ENCODE measurements at regions not wholly inside any gene's neighbourhood (a gene's known extent, or its start where the extent isn't known, plus 50 kb on each side); places are given as distances from the start of the nearest gene placed in this dataset.

DNA sequence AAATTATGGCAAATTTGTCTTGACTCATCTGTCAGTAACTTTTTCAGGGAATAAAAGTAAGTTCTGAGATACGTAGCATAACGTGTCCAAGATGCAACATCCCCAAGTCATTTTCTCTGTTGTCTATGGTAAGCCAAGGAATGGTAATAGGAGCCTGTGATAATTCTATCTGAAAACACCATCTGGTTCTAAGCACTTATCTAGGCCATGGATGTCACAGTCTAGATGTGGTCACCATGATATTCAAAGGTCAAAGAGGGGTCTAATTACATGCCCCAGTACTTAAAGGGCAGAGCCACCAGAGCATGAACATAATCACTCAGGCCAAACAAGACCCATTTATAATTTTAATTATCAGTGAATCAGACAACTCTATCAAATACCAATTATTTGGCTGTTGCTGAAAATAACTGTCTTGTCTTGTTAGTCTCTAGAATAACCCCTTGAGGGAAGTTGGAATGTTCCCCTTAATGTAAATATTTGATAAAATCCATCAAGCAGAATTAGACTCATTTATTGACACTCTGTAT is 225.1 kb upstream of the MPPED2 start:
- in situ Hi-C loops (cut with MboI; ENCODE audit: low sequenced_read_pairs) = no loop called here
- no peak overlapping the region for H3K4me3 ChIP-seq
- H3K36me3 ChIP-seq (replicated peaks) = no peaks in the 10 kb centered on the region
- no peak for DNase-seq (ENCODE audit: low spot score in 2 of 2)
- H3K4me1 ChIP-seq = no peaks in the 10 kb centered on the region
- H3K9me3 ChIP-seq = no peaks in the 10 kb centered on the region
- peaks cover 3% of the 10 kb centered on the region; the same call in 1 of the 2 replicates for H3K27me3 ChIP-seq (ENCODE audit: low read depth)

DNA sequence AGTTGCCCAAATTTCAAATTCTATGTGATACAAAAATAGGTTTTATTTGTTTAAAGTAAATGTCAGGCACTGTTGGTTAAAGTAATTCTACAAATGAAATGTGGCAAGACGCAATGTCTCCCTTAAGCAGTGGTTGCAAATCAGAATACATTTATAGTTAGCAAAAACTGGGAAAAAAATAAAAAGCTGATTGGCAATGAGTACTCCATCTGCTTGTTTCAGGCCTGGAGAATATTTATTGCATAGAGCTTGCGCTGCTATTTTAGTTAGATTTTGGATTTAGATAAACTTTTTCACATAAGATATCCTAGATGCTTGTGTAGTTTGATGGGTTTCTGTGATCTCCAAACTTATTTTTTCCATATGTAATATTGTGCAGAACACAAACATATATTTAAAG is 224.0 kb upstream of the MPPED2 start:
- H3K4me3 ChIP-seq = no peak overlapping the region
- no peaks in the 10 kb centered on the region for H3K9me3 ChIP-seq
- no peaks in the 10 kb centered on the region for H3K4me1 ChIP-seq
- no peaks in the 10 kb centered on the region for H3K36me3 ChIP-seq (replicated peaks)
- in situ Hi-C loops (cut with MboI; ENCODE audit: low sequenced_read_pairs) = no loop called here
- H3K27me3 ChIP-seq (ENCODE audit: low read depth) = peaks cover 3% of the 10 kb centered on the region; the same call in 1 of the 2 replicates
- no peak for DNase-seq (ENCODE audit: low spot score in 2 of 2)

DNA sequence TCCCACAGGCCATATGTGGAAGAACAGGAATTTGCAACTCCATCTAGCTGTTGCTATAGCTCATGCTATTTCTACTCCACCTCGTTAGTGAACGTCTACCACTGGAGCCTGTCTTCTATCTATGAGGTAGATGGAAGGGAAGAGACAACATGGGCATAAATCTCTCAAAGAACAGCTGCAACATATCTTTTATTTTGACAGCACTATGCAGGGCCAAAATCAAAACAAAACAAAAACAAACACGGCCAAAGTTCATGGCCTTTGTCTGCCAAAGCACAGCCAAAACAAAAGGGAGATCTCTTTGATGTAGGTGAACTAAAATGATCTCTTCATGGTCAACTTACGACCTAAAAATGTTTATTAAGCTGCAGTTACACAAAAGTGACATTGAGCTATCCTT is 215.2 kb upstream of the MPPED2 start:
- Histone ChIP-seq H3K36me3 (replicated peaks) (no peaks in the 10 kb centered on the region), H3K27me3 (ENCODE audit: low read depth) (no peaks in the 10 kb centered on the region), H3K4me1 (no peaks in the 10 kb centered on the region), H3K4me3 (no peak overlapping the region), H3K9me3 (no peaks in the 10 kb centered on the region)
- DNase-seq (ENCODE audit: low spot score in 2 of 2) = no peak
- in situ Hi-C loops (cut with MboI; ENCODE audit: low sequenced_read_pairs) = no loop called here

DNA sequence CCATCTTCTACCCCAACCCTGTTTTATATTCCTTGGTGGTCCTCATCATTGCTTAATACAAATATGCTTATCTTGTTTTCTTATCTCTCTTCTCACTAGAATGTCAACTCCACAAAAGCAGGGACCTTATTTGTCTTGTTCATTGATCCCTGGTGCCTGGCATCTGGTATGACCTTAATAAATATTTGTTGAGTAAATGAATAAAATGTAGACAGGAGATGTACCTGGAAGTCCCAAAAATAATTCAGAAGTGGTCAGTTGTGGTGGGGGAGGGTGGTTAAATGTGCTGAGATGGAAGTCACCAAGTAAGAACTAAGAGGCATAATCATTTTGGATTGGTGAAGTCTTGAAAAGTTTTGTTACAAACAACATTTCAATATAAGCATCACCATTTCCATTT is 214.8 kb upstream of the MPPED2 start:
- H3K27me3 ChIP-seq (ENCODE audit: low read depth) = no peaks in the 10 kb centered on the region
- H3K9me3 ChIP-seq = no peaks in the 10 kb centered on the region
- no peaks in the 10 kb centered on the region for H3K36me3 ChIP-seq (replicated peaks)
- H3K4me1 ChIP-seq = no peaks in the 10 kb centered on the region
- H3K4me3 ChIP-seq = no peak overlapping the region
- DNase-seq (ENCODE audit: low spot score in 2 of 2) = no peak
- in situ Hi-C loops (cut with MboI; ENCODE audit: low sequenced_read_pairs) = no loop called here

DNA sequence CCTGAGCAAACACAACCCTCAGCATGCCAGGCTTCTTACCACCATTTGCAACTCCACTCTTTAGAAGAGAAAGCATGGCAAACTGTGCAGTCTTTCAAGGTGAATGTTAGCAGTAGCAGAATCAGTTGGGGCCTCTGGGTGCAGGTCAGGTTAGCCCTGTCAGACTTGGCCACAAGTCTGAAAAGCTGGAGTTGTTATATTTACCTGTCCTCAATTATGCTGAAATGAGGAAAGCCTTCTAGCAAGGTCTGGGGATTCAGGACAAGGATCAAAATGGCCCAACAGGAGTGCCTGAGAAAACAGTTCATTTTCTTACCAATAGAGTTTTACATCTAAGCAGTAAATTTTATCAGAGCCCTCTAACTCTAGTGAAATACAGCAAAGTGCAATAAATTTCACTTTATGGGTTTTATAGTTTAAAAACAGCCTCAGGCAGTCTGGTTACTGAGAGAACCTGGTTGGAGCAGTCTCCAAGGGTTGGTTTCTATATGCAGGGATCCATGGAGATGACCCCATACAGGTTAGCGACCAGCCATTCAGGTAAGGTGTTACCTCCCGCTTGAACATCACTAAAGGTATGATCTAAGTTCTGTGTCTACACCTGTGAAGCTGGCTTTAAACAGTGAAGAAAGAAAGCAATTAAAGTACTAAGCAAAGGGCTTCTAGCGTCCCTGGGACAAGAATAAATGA is 212.5 kb upstream of the MPPED2 start:
- no peaks in the 10 kb centered on the region for H3K27me3 ChIP-seq (ENCODE audit: low read depth)
- in situ Hi-C loops (cut with MboI; ENCODE audit: low sequenced_read_pairs) = no loop called here
- no peaks in the 10 kb centered on the region for H3K9me3 ChIP-seq
- no peaks in the 10 kb centered on the region for H3K36me3 ChIP-seq (replicated peaks)
- no peak overlapping the region for H3K4me3 ChIP-seq
- no peak for DNase-seq (ENCODE audit: low spot score in 2 of 2)
- H3K4me1 ChIP-seq = no peaks in the 10 kb centered on the region

DNA sequence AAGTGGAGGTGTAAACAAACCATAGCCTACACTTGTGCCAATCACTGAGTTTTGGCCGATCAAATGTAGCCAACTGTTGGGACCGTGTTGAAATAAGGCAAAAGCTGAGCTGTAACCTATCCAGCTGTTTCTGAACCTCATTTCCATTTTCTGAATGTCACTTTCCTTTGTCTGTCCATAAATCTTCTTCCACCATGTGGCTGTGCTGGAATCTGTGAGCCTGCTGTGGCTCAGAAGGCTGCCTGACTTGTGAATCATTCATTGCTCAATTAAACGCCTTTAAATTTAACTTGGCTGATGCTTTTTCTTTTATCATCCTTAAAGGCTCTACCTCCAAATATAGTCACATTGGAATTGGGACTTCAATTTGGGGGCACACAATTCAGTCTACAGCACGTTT is 203.1 kb upstream of the MPPED2 start:
- H3K36me3 ChIP-seq (replicated peaks) = no peaks in the 10 kb centered on the region
- H3K4me1 ChIP-seq = no peaks in the 10 kb centered on the region
- no peaks in the 10 kb centered on the region for H3K27me3 ChIP-seq (ENCODE audit: low read depth)
- DNase-seq (ENCODE audit: low spot score in 2 of 2) = no peak
- H3K9me3 ChIP-seq = no peaks in the 10 kb centered on the region
- in situ Hi-C loops (cut with MboI; ENCODE audit: low sequenced_read_pairs) = no loop called here
- H3K4me3 ChIP-seq = no peak overlapping the region

DNA sequence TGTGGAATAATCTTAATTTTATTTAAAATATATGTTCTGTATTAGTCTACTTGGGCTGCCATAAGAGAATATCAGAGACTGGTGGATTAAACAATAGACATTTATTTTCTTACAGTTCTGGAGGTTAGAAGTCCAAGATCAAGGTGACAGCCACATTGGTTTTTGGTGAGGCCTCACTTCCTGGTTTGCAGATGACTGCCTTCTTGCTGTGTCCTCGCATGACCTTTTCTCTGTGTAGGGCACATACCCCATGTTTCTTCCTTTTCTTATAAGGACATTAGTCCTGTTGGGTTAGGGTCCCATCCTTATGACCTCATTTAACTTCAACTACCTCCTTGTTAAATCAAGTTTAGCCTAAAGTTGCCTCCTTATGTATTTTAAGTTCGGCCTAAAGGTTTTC is 202.7 kb upstream of the MPPED2 start:
- in situ Hi-C loops (cut with MboI; ENCODE audit: low sequenced_read_pairs) = no loop called here
- Histone ChIP-seq H3K4me1 (no peaks in the 10 kb centered on the region), H3K36me3 (replicated peaks) (no peaks in the 10 kb centered on the region), H3K9me3 (no peaks in the 10 kb centered on the region), H3K27me3 (ENCODE audit: low read depth) (no peaks in the 10 kb centered on the region), H3K4me3 (no peak overlapping the region)
- DNase-seq (ENCODE audit: low spot score in 2 of 2) = no peak

DNA sequence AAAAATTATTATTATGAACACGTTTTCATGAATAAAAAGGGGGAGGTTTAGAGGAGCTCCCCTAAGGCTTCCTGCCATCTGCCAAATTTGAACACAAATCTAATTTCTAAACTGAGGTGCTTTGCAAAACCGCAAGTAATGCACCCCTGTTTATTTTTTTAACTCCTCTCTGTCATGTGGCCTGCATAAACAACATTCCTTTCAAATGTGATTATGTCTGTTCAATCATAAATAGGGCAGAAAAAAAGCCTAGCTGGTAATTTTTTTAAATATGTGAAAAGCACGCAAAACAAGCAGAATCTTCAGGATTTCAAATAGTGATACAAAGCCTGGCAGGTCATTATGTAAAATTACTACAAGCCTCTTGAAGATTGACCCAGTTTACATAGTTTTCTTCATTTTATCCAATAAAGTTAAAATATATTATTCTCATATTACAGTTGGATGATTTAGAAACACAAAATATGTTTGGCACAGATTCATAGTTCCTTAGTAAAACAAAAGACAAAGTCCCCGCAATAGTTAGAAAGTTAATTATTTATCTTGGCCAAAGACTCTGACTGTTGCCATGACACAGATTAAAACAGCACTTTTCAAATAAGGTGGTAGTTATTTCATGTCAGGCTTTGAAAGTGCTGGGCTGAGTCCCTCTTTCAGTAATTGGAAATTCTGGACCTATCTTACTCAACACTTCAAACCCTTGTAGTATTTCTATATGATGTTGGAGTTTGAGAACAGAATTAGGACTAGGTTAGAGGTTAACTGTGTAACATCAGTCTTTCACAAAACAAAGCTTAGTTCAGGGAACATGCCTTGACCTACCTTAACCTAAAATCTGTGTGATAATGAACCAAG is 200.3 kb upstream of the MPPED2 start:
- Histone ChIP-seq H3K4me1 (no peaks in the 10 kb centered on the region), H3K9me3 (no peaks in the 10 kb centered on the region), H3K27me3 (ENCODE audit: low read depth) (no peaks in the 10 kb centered on the region), H3K36me3 (replicated peaks) (no peaks in the 10 kb centered on the region), H3K4me3 (no peak overlapping the region)
- DNase-seq (ENCODE audit: low spot score in 2 of 2) = no peak
- in situ Hi-C loops (cut with MboI; ENCODE audit: low sequenced_read_pairs) = no loop called here

DNA sequence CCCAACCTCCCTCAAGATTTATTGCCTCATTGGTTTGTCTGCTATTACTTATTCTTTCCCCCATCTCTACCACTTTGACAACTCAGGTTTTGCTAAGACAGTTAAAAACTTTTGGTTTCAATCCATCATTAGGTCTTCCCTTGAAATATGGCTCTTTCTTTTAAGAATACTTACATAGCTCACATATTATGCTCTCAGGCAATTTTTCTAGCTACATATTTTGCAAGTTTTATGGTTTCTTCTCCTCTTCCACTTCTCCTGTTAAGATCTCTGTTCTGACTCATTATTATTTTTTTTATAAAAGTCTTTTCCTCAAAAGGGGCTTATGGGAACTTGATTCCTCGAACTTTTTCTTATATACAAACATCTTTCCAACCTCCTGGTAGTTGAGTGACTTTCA is 192.4 kb upstream of the MPPED2 start:
- DNase-seq (ENCODE audit: low spot score in 2 of 2) = no peak
- H3K27me3 ChIP-seq (ENCODE audit: low read depth) = 0 out of 2 replicates have a peak, but pooled peaks cover 3% of the 10 kb centered on the region
- H3K4me3 ChIP-seq = no peak overlapping the region
- no peaks in the 10 kb centered on the region for H3K36me3 ChIP-seq (replicated peaks)
- H3K4me1 ChIP-seq = no peaks in the 10 kb centered on the region
- in situ Hi-C loops (cut with MboI; ENCODE audit: low sequenced_read_pairs) = no loop called here
- H3K9me3 ChIP-seq = no peaks in the 10 kb centered on the region

DNA sequence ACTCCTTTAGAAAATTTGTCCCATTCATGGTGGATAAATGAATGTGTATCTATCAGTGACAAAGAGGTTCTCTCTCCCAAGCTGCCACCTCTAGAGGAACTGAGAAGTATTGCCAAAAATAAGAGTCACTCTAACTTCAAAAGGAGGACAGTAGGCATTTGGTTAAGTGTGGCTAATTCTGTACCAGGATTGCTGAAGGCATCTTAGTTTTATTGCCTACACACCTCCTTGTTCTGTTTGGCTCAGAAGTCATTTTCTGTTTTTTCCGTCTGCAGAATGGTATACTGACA is 189.0 kb upstream of the MPPED2 start:
- Histone ChIP-seq H3K27me3 (ENCODE audit: low read depth) (peaks cover 3% of the 10 kb centered on the region; the same call in 1 of the 2 replicates), H3K36me3 (replicated peaks) (no peaks in the 10 kb centered on the region), H3K4me3 (no peak overlapping the region), H3K4me1 (no peaks in the 10 kb centered on the region), H3K9me3 (no peaks in the 10 kb centered on the region)
- in situ Hi-C loops (cut with MboI; ENCODE audit: low sequenced_read_pairs) = no loop called here
- DNase-seq (ENCODE audit: low spot score in 2 of 2) = no peak

DNA sequence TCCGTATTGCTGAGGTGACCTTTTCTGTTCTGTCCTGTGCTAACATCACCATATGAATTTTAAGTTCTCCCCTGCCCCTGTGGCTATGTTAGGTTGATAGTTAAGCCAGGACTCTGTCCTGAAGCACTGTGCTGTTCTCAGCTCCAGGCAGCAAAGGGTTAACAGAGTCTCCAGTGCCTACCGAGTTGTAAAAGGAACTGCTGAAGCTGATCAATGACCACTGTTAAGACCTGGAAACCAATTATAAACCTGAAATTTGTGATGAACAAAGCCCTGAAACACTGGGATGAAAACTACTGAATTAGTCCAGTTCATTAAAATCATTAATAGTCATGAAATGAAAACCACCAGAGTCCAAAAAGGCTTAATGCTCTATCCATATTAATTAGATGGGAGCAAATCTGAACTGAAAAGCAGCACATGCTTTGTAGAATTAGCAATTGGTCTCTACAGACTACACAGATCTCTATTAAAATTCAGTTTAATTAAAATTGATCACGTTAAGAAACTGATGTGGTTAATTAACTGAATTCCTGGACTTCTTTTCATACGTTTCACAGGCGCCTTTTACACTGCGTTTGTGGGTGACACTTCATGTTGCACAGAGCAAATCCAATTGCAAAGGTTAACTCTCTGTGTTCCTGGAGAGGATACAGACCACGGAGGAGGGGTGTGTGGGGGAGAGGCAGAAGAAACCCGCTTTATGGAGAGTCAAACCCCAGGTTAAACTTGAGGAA is 188.5 kb upstream of the MPPED2 start:
- no peaks in the 10 kb centered on the region for H3K9me3 ChIP-seq
- no peaks in the 10 kb centered on the region for H3K4me1 ChIP-seq
- DNase-seq (ENCODE audit: low spot score in 2 of 2) = no peak
- H3K36me3 ChIP-seq (replicated peaks) = no peaks in the 10 kb centered on the region
- peaks cover 3% of the 10 kb centered on the region; the same call in 1 of the 2 replicates for H3K27me3 ChIP-seq (ENCODE audit: low read depth)
- in situ Hi-C loops (cut with MboI; ENCODE audit: low sequenced_read_pairs) = no loop called here
- no peak overlapping the region for H3K4me3 ChIP-seq

DNA sequence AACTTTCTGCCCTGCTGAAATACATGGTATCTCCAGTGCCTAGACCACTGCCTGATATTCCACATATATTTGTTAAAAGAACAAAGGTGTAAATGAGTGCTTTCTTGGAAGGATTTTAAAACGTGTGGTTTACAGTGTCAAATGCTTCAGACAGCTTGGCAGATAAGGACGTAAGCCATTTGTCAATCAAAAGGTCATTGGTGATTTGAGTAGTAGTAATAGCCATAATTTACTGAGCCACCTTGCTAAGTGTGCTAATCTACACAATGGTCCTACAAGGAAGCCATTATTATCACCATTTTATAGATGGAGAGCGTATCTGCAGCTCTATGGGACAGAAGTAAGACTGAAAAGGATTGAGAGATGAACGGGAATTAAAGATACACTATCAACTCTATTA is 186.8 kb upstream of the MPPED2 start:
- Histone ChIP-seq H3K4me1 (no peaks in the 10 kb centered on the region), H3K4me3 (no peak overlapping the region), H3K36me3 (replicated peaks) (no peaks in the 10 kb centered on the region), H3K9me3 (no peaks in the 10 kb centered on the region), H3K27me3 (ENCODE audit: low read depth) (peaks cover 3% of the 10 kb centered on the region; the same call in 1 of the 2 replicates)
- DNase-seq (ENCODE audit: low spot score in 2 of 2) = no peak
- in situ Hi-C loops (cut with MboI; ENCODE audit: low sequenced_read_pairs) = no loop called here

DNA sequence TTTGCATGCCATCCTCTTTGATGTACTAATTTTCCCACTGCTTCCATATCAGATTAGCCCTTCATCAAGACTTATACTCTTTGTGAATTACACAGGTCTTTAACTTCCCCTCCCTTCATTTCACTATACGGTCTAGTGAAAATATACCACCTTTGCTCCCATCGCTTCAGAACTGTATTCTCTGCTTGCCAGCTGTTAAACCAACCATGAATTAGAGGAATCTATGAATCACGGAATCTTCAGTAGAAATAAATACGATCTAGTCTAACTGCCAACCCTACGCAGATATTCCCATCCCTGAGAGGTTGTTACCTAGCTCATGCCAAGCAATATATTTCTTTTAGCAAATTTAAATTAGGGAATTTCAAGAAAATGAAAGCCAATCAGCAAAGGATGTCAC is 177.8 kb upstream of the MPPED2 start:
- DNase-seq (ENCODE audit: low spot score in 2 of 2) = no peak
- H3K9me3 ChIP-seq = no peaks in the 10 kb centered on the region
- in situ Hi-C loops (cut with MboI; ENCODE audit: low sequenced_read_pairs) = no loop called here

DNA sequence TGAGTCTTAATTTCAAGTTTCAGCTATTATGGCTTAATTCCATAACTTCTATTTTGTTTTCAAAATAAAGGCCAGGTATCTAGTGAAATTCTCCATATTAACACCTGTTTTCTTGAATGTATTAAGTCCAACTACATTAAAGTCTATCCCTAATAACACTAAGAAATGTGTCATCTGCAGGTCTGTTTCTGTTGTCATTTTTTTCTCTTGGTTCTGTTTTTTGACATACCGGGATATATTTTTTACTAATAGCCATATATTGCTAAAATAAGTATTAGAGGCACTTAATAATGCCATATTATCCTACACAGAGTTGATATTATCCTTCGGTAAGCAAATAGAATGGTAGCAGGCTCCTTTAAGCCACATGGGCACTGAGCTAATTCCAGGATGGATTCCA is 176.0 kb upstream of the MPPED2 start:
- H3K27me3 ChIP-seq (ENCODE audit: low read depth) = no peaks in the 10 kb centered on the region
- H3K36me3 ChIP-seq (replicated peaks) = no peaks in the 10 kb centered on the region
- H3K9me3 ChIP-seq = no peaks in the 10 kb centered on the region
- in situ Hi-C loops (cut with MboI; ENCODE audit: low sequenced_read_pairs) = no loop called here
- DNase-seq (ENCODE audit: low spot score in 2 of 2) = no peak
- no peaks in the 10 kb centered on the region for H3K4me1 ChIP-seq
- no peak overlapping the region for H3K4me3 ChIP-seq

More for the DNA sequence above, 177.8 kb upstream of the MPPED2 start:
- Histone ChIP-seq H3K27me3 (ENCODE audit: low read depth) (no peaks in the 10 kb centered on the region), H3K4me3 (no peak overlapping the region), H3K36me3 (replicated peaks) (no peaks in the 10 kb centered on the region), H3K4me1 (no peaks in the 10 kb centered on the region)
